HCT116 (cell line): ENCODE measurements at regions not wholly inside any gene's neighbourhood (a gene's known extent, or its start where the extent isn't known, plus 50 kb on each side); places are given as distances from the start of the nearest gene placed in this dataset.

Source experiments
- ATF3 ChIP-seq: IDR thresholded peaks from 2 replicates; pipeline ENCODE4 v1.6.1; 2012
- CTCF ChIP-seq, 3 experiments: fragments of 200-600 bp in 1 of 3; sonication (generic) in 1 of 3; IDR thresholded peaks in 2 of 3; conservative IDR thresholded peaks in 1 of 3; 2 replicates each; pipeline ENCODE4 v1.5.1; 2012 to 2017; ENCODE audit warnings: low read depth in 2 of 3, low read length in 2 of 3, antibody characterized with exemption in 1 of 3, borderline replicate concordance in 1 of 3, control low read depth in 1 of 3, mild to moderate bottlenecking in 1 of 3, mixed read lengths in 1 of 3, mixed run types in 1 of 3, moderate library complexity in 1 of 3; ENCODE audit not compliant: insufficient read depth in 1 of 3
- EZH2phosphoT487 ChIP-seq: fragments of 200-600 bp; IDR thresholded peaks from 2 replicates; pipeline ENCODE4 v1.6.1; 2018; ENCODE audit warnings: antibody characterized with exemption, borderline replicate concordance
- JUND ChIP-seq: IDR thresholded peaks from 2 replicates; pipeline ENCODE4 v1.6.1; 2012
- MAX ChIP-seq: IDR thresholded peaks from 2 replicates; pipeline ENCODE4 v1.6.1; 2012
- POLR2A ChIP-seq: IDR thresholded peaks from 2 replicates; pipeline ENCODE4 v1.7.0; 2011; ENCODE audit warnings: borderline replicate concordance; ENCODE audit not compliant: insufficient read depth, insufficient read length; ENCODE audit errors: extremely low read depth
- POLR2AphosphoS5 ChIP-seq: IDR thresholded peaks from 2 replicates; pipeline ENCODE4 v1.6.1; 2011; ENCODE audit warnings: mild to moderate bottlenecking, low read depth, low read length, moderate library complexity
- SP1 ChIP-seq: IDR thresholded peaks from 2 replicates; pipeline ENCODE4 v1.6.1; 2012; ENCODE audit warnings: low read depth
- SRF ChIP-seq: IDR thresholded peaks from 2 replicates; pipeline ENCODE4 v1.6.1; 2012; ENCODE audit warnings: low read depth
- YY1 ChIP-seq: IDR thresholded peaks from 2 replicates; pipeline ENCODE4 v1.6.1; 2011; ENCODE audit warnings: low read length, low read depth, moderate library complexity, mild to moderate bottlenecking; ENCODE audit not compliant: insufficient replicate concordance; ENCODE audit errors: extremely low read depth
- ZNF274 ChIP-seq: fragments of 200-500 bp; sonication (Bioruptor generic); IDR thresholded peaks from 2 replicates; pipeline ENCODE4 v1.6.1; 2014; ENCODE audit warnings: mild to moderate bottlenecking, low read depth, low read length, inconsistent platforms
- TF ChIP-seq, protein P1 (sequence below): IDR thresholded peaks from 2 replicates; pipeline ENCODE4 v1.6.1; 2012; ENCODE audit warnings: low read depth

DNA sequence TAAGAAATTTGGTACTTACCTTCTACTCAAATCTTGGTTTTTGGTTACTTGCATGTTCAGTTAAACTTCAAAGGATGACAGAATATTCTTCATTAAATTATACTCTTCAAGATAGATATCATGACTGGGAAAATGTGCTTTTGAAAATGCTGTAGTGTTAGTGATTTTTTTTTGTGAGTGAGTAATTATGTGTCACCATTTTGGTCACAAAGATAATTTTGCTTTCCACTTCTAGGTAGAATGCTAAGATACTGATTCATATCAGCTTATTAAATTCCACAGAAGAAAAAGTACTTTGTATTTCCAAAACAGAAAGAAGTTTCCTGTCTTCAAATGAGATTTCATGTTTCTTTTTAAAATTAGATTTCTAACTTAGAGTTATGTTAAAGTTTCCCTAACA is 61.2 kb downstream of the ATXN7L3B start:
- TF ChIP-seq ATF3: no peak
- TF ChIP-seq, protein P1, sequence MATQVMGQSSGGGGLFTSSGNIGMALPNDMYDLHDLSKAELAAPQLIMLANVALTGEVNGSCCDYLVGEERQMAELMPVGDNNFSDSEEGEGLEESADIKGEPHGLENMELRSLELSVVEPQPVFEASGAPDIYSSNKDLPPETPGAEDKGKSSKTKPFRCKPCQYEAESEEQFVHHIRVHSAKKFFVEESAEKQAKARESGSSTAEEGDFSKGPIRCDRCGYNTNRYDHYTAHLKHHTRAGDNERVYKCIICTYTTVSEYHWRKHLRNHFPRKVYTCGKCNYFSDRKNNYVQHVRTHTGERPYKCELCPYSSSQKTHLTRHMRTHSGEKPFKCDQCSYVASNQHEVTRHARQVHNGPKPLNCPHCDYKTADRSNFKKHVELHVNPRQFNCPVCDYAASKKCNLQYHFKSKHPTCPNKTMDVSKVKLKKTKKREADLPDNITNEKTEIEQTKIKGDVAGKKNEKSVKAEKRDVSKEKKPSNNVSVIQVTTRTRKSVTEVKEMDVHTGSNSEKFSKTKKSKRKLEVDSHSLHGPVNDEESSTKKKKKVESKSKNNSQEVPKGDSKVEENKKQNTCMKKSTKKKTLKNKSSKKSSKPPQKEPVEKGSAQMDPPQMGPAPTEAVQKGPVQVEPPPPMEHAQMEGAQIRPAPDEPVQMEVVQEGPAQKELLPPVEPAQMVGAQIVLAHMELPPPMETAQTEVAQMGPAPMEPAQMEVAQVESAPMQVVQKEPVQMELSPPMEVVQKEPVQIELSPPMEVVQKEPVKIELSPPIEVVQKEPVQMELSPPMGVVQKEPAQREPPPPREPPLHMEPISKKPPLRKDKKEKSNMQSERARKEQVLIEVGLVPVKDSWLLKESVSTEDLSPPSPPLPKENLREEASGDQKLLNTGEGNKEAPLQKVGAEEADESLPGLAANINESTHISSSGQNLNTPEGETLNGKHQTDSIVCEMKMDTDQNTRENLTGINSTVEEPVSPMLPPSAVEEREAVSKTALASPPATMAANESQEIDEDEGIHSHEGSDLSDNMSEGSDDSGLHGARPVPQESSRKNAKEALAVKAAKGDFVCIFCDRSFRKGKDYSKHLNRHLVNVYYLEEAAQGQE: no peak
- no peak for TF ChIP-seq CTCF (IDR thresholded peaks at IDR 0.05 in 2 of 3, conservative IDR thresholded peaks at IDR 0.05 in 1 of 3; ENCODE audit: borderline replicate concordance in 1 of 3, insufficient read depth in 1 of 3, low read depth in 2 of 3, low read length in 2 of 3)
- no peak for TF ChIP-seq MAX
- TF ChIP-seq SRF: no peak
- no peak for TF ChIP-seq EZH2phosphoT487
- TF ChIP-seq POLR2AphosphoS5: no peak
- no peak for TF ChIP-seq SP1
- no peak for TF ChIP-seq YY1
- TF ChIP-seq JUND: no peak
- no peak for TF ChIP-seq POLR2A
- TF ChIP-seq ZNF274: no peak
